NB4 (cell line): ENCODE measurements at regions not wholly inside any gene's neighbourhood (a gene's known extent, or its start where the extent isn't known, plus 50 kb on each side); places are given as distances from the start of the nearest gene placed in this dataset.
"Not testable (repeated sequence)": the region's sequence is repeated elsewhere in the genome, so short reads cannot be mapped to it uniquely, and the experiment has no call there.

ENCODE experiments used
- DNase-seq: peaks from one replicate; pipeline ENCODE4 v3.0.0; 2010; ENCODE audit warnings: low read depth
- H3K4me3 ChIP-seq: one replicate; pipeline ENCODE4 v1.5.1; 2011; ENCODE audit warnings: mild to moderate bottlenecking, low read depth, low read length, moderate library complexity
- CTCF ChIP-seq: IDR thresholded peaks from one replicate; pipeline ENCODE4 v1.5.1; 2012; ENCODE audit warnings: low read depth, low read length
- MAX ChIP-seq: IDR thresholded peaks from 2 replicates; pipeline ENCODE4 v1.6.1; 2011; ENCODE audit warnings: low read depth, low read length
- MYC ChIP-seq: IDR thresholded peaks from 2 replicates; pipeline ENCODE4 v1.6.1; 2011; ENCODE audit warnings: low read depth, low read length
- POLR2A ChIP-seq: IDR thresholded peaks from 2 replicates; pipeline ENCODE4 v1.6.1; 2011; ENCODE audit warnings: mild to moderate bottlenecking; ENCODE audit not compliant: insufficient read length; ENCODE audit errors: extremely low read depth

- DNase-seq = no peak
- no peak overlapping the region for H3K4me3 ChIP-seq
- no peak for TF ChIP-seq MAX
- TF ChIP-seq MYC = no peak
- no peak for TF ChIP-seq POLR2A
- no peak for TF ChIP-seq CTCF
Measured at GRCh38 chr10:27366769-27367168, 126.2 kb upstream of the ACBD5 start.

GRCh38 chr10:27364028-27364427 is 123.4 kb upstream of the ACBD5 start:
- TF ChIP-seq MAX = no peak
- TF ChIP-seq MYC = no peak
- no peak for TF ChIP-seq POLR2A
- no peak for TF ChIP-seq CTCF
- no peak overlapping the region for H3K4me3 ChIP-seq
- no peak for DNase-seq

- DNase-seq = peak; percentile 78
- TF ChIP-seq MYC = no peak
- TF ChIP-seq CTCF = peak; percentile 80
- TF ChIP-seq MAX = peak; percentile 66; the same call in 1 of the 2 replicates
- no peak for TF ChIP-seq POLR2A
- H3K4me3 ChIP-seq = no peak overlapping the region
Measured at GRCh38 chr10:27360581-27361172, 120.1 kb upstream of the ACBD5 start.

GRCh38 chr10:27359792-27360355 is 119.3 kb upstream of the ACBD5 start:
- H3K4me3 ChIP-seq = no peak overlapping the region
- TF ChIP-seq MYC (no peak), MAX (no peak), POLR2A (no peak)
- DNase-seq = no peak

GRCh38 chr10:27356738-27357137 is 116.1 kb upstream of the ACBD5 start:
- no peak for TF ChIP-seq MAX
- no peak for TF ChIP-seq MYC
- no peak for TF ChIP-seq CTCF
- no peak for TF ChIP-seq POLR2A
- H3K4me3 ChIP-seq = no peak overlapping the region
- no peak for DNase-seq

GRCh38 chr10:27355918-27356573 is 115.4 kb upstream of the ACBD5 start:
- H3K4me3 ChIP-seq = no peak overlapping the region
- DNase-seq = peak; percentile 8
- no peak for TF ChIP-seq POLR2A
- TF ChIP-seq MAX = no peak
- TF ChIP-seq MYC = no peak
- TF ChIP-seq CTCF = no peak

GRCh38 chr10:27354643-27355270 is 114.2 kb upstream of the ACBD5 start:
- DNase-seq, H3K4me3 ChIP-seq: not testable (repeated sequence)

GRCh38 chr10:27354100-27354499 is 113.5 kb upstream of the ACBD5 start:
- not testable (repeated sequence) for H3K4me3 ChIP-seq, DNase-seq
